ENCODE measurements at regions not wholly inside any gene's neighbourhood (a gene's known extent, or its start where the extent isn't known, plus 50 kb on each side); places are given as distances from the start of the nearest gene placed in this dataset.

- H3K9ac ChIP-seq (ENCODE audit: insufficient read depth, low read length, poor library complexity, severe bottlenecking), result no peak overlapping the region
- Mint-ChIP-seq H3K27ac (no peak overlapping the region), H3K36me3 (no peaks in the 10 kb centered on the region), H3K4me1 (no peaks in the 10 kb centered on the region), H3K9me3 (peaks cover 0 to 5% (median 2%) of the 10 kb centered on the region in 7 donors), H3K4me3 (no peak overlapping the region), H3K27me3 (ENCODE audit: low read depth in 3 of 3) (peaks cover 4 to 7% (median 4%) of the 10 kb centered on the region in 3 donors)
- no peak overlapping the region for H2AFZ ChIP-seq (ENCODE audit: insufficient read depth, low read depth, low read length, poor library complexity, severe bottlenecking)
- H3K4me3 ChIP-seq (replicated peaks in 1 of 3; ENCODE audit: low read depth in 2 of 3, low read length in 3 of 3), result no peak overlapping the region
- no peak for TF ChIP-seq CTCF (IDR thresholded peaks at IDR 0.05)
- H3K4me2 ChIP-seq (replicated peaks; ENCODE audit: extremely low read depth, low read length, poor library complexity, severe bottlenecking), result no peak overlapping the region
- H4K20me1 ChIP-seq (ENCODE audit: insufficient read depth, low read length), result no peaks in the 10 kb centered on the region
- no peaks in the 10 kb centered on the region for H3K9me3 ChIP-seq (replicated peaks in 1 of 2; ENCODE audit: control insufficient read depth in 1 of 2, insufficient read depth in 1 of 2, low read length in 2 of 2)
- H3K27ac ChIP-seq (ENCODE audit: low read depth in 1 of 2, low read length in 2 of 2), result no peak overlapping the region
- WGBS (ENCODE audit: insufficient coverage), result 0% methylated on average over 1 of the region's 2 CpGs
- H3K79me2 ChIP-seq (ENCODE audit: insufficient read depth, low read length), result no peaks in the 10 kb centered on the region
- intact Hi-C loops (cut with micrococcal nuclease), result no loop called here
- no peaks in the 10 kb centered on the region for H3K27me3 ChIP-seq (ENCODE audit: control insufficient read depth in 2 of 2, insufficient read depth in 2 of 2, low read length in 2 of 2)
- DNase-seq, result no peak
- H3K4me1 ChIP-seq (ENCODE audit: control insufficient read depth in 1 of 2, insufficient read depth in 2 of 2, low read length in 2 of 2), result no peaks in the 10 kb centered on the region
- H3K36me3 ChIP-seq (replicated peaks in 1 of 2; ENCODE audit: control insufficient read depth in 1 of 2, insufficient read depth in 2 of 2, low read length in 2 of 2), result no peaks in the 10 kb centered on the region
Measured at GRCh38 chr4:100063355-100063754, 113.3 kb upstream of the H2AZ1 start.

GRCh38 chr4:100062921-100063320 is 112.8 kb upstream of the H2AZ1 start:
- DNase-seq, result no peak
- intact Hi-C loops (cut with micrococcal nuclease), result no loop called here
- Mint-ChIP-seq H3K27me3 (ENCODE audit: low read depth in 3 of 3) (peaks cover 4 to 7% (median 4%) of the 10 kb centered on the region in 3 donors), H3K27ac (no peak overlapping the region), H3K9me3 (peaks cover 0 to 5% (median 2%) of the 10 kb centered on the region in 7 donors), H3K4me3 (no peak overlapping the region), H3K4me1 (no peaks in the 10 kb centered on the region), H3K36me3 (no peaks in the 10 kb centered on the region)
- Histone ChIP-seq H2AFZ (ENCODE audit: insufficient read depth, low read depth, low read length, poor library complexity, severe bottlenecking) (no peak overlapping the region), H3K27ac (ENCODE audit: low read depth in 1 of 2, low read length in 2 of 2) (no peak overlapping the region), H3K9ac (ENCODE audit: insufficient read depth, low read length, poor library complexity, severe bottlenecking) (no peak overlapping the region), H3K27me3 (ENCODE audit: control insufficient read depth in 2 of 2, insufficient read depth in 2 of 2, low read length in 2 of 2) (no peaks in the 10 kb centered on the region), H4K20me1 (ENCODE audit: insufficient read depth, low read length) (no peaks in the 10 kb centered on the region), H3K79me2 (ENCODE audit: insufficient read depth, low read length) (no peaks in the 10 kb centered on the region), H3K9me3 (replicated peaks in 1 of 2; ENCODE audit: control insufficient read depth in 1 of 2, insufficient read depth in 1 of 2, low read length in 2 of 2) (no peaks in the 10 kb centered on the region), H3K4me3 (replicated peaks in 1 of 3; ENCODE audit: low read depth in 2 of 3, low read length in 3 of 3) (no peak overlapping the region), H3K4me1 (ENCODE audit: control insufficient read depth in 1 of 2, insufficient read depth in 2 of 2, low read length in 2 of 2) (no peaks in the 10 kb centered on the region), H3K4me2 (replicated peaks; ENCODE audit: extremely low read depth, low read length, poor library complexity, severe bottlenecking) (no peak overlapping the region), H3K36me3 (replicated peaks in 1 of 2; ENCODE audit: control insufficient read depth in 1 of 2, insufficient read depth in 2 of 2, low read length in 2 of 2) (no peaks in the 10 kb centered on the region)
- TF ChIP-seq CTCF (IDR thresholded peaks at IDR 0.05), result no peak
